Activated T-cell treated with anti-CD3 and anti-CD28 coated beads, Interleukin-2, amount 50 U/mL, for 48 hours (primary cell): ENCODE measurements at regions not wholly inside any gene's neighbourhood (a gene's known extent, or its start where the extent isn't known, plus 50 kb on each side); places are given as distances from the start of the nearest gene placed in this dataset.

Experiments
- DNase-seq, 2 experiments: peaks; one replicate each; pipeline ENCODE4 v3.0.0-alpha.2; 2020

- no peak for DNase-seq
These were observed 221.8 kb upstream of the TMEM72 start for GRCh38 chr10:44689368-44689767.

- DNase-seq = no peak
These were observed 214.6 kb upstream of the TMEM72 start for GRCh38 chr10:44696496-44696895.

- DNase-seq = no peak
These were observed 214.0 kb upstream of the TMEM72 start for GRCh38 chr10:44697116-44697515.

GRCh38 chr10:44702531-44702930 is 208.6 kb upstream of the TMEM72 start:
- DNase-seq = no peak

- DNase-seq = no peak
These were observed 207.6 kb upstream of the TMEM72 start for GRCh38 chr10:44703241-44704155.

GRCh38 chr10:44704616-44705015 is 206.5 kb upstream of the TMEM72 start:
- no peak for DNase-seq

GRCh38 chr10:44706745-44707144 is 204.4 kb upstream of the TMEM72 start:
- DNase-seq = no peak

- DNase-seq = no peak
These were observed 197.8 kb upstream of the TMEM72 start for GRCh38 chr10:44713307-44713706.

DNA sequence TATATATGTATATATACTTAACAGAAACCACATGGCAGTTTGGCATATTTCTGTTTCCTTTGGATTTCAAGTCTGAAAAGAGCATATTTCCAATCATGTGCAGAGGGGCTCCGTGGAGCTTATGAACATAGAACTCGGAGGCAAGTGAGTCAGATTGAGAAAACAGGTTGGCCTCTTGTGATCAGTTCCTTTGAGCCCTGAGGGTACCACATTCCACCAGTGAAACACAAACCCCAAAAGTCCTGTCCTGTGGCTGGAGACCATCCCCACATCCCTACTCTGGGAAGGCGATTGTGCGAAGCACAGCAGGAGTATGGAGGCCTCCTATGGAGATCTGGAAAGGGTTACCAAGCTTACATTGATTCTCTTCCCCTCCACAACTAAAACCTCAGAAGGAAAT is 196.7 kb upstream of the TMEM72 start:
- no peak for DNase-seq

GRCh38 chr10:44715136-44715535 is 196.0 kb upstream of the TMEM72 start:
- DNase-seq = no peak

DNA sequence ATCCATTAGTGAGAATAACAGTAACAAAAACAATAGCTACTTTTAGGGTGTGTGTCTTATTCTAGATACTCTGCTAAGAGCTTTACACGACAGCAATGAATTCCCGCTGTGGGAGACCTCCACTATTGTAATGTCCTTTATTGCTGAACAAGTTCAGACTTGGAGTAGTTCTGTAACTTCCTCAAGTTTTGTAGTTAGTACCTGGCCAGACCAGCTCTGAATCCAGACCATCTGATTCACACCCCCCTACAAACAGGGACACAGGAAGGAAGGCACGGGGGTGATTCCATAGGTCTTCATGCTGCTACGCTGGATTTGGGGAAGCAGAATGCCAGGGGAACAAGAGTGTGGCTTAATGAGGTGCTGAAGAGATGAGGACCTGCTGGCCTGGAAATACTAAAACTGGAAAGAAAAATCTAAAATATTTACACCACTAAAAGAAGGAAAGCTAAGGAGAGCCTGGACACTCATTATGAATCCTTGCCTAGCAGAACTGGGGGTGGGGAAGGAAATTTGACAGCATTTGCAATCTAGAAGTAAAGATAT is 194.6 kb upstream of the TMEM72 start:
- DNase-seq = no peak

DNA sequence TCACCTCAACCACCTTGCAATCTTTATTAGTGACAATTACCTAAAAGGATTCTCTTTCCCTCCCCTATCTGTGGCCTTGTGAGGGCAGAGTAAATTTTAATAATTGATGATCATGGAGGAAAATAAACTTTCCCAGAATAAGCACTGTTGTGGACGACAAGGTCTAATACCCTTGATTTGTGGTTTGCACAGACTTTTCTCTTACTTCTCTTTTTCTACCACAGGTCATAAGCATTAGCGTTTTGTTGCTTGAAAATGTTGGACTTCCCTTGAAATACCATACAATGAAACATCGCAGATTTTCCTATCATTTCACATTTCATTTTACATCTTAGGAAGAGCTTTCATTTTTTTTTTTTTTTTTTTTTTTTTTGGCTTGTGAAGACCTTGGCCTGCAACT is 188.1 kb upstream of the TMEM72 start:
- no peak for DNase-seq

DNA sequence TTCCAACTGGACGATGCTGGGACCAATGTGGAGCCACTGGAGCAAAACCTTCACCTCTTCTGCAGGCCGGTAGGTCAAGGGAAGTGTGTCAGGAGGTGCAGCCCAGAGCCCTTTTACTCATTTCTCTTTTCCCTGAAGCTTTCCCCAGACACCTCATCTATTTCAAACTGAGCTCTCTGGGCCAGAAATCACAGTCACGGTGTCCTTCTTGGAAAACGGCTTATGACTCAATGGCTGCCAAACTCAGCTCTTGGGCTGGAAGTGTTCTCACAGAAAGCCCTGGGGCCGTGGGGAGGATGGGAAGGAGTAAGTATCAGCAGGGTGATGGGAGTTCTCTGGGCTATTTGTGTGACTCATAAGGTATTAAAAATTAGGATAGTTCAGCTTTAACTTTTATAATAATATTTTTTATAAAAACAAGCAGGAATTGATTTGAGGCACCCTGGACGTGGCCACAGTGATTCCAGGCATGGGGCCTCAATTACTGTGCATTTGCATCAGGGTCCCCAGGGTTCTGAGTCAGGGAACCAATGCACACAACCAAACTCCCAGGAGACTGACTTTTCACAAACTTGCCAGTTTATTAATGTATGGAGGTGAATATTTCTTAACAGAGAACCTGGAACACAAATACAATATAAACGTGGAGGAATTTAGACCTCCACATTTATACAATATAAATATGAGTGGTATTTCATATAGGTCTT is 187.4 kb upstream of the TMEM72 start:
- DNase-seq = no peak

DNA sequence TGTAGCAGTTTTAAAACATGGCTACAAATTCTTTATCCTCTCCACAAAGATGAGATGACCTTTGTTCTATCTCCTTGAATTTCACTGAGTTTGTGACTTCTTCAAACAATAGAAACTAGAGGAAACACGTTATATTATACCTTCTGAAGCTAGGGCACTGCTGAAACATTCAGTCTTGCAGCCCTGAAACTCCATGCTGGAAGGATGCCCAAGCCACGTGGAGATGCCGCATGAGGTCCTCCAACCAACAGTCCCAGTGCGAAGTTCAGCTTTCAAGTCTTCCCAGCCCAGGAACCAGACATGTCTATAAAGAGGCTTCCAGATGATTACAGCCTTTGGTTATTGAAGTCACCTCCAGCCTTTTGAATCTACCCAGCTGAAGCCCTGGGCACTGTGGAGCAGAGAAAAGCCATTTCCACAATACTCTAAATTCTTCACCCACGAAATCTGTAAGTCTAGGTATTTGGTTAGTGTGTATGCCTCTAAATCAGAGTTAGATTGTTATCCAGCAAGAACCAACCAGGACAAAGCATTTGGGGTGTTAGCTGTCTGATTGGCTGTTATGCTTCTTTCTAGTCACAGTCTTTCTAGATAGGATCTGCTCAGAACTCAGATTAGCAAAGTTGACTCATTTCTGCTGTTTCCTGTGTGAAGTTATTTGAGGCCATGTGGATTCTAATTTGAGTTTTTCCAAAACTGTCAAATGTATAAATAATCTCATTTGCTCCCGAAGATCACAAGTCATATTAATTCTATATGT is 186.5 kb upstream of the TMEM72 start:
- no peak for DNase-seq

DNA sequence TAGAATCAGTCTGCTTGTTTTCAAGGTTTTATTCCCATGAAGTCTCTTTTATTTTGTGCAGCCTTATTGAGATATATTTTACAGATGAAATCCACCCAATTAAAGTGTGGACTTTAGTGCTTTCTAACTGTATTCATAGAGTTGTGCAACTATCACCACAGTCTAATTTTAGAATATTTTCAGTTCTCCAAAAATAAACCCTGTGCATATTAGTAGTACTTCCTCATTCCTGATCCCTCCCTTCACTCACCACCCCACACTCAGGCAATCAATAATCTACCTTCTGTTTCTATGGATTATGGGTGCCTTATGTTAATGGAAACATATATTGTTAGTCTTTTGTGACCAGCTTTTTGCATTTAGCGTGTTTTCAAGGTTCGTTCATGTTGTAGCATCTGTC is 185.7 kb upstream of the TMEM72 start:
- no peak for DNase-seq

GRCh38 chr10:44731283-44731682 is 179.9 kb upstream of the TMEM72 start:
- DNase-seq = no peak

GRCh38 chr10:44733501-44734488 is 177.3 kb upstream of the TMEM72 start:
- no peak for DNase-seq

- no peak for DNase-seq
These were observed 168.9 kb upstream of the TMEM72 start for GRCh38 chr10:44742248-44742647.

- DNase-seq = no peak
These were observed 167.6 kb upstream of the TMEM72 start for GRCh38 chr10:44743535-44743934.

- no peak for DNase-seq
These were observed 165.2 kb upstream of the TMEM72 start for GRCh38 chr10:44745920-44746319.

DNA sequence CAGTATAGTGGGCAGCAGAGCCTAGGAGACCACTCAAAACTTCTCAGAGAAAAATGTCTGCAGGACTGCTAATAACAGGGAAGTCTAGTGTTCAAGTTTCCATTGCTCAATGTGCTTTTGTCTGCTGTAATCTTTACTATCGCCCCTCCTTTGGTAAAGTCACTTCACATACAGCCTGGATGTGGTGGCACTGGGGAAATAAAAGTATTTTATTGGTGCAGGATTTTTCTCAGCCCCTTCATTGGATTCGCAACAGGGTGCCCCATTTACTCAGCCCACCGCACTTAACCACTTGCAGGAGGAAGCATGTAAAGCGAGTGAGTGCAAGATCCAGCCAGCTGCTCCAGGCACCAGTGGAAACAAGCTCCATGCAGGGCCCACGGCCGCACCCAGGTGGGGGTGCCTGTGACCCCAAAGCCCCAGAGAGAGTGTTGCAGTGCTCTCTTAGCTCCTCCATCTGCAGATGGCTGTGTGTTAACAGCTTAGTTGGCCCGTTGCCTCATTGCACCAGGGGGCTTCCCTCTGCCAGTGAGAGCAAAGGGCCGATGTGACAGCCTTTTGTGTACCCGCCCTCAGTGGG is 163.5 kb upstream of the TMEM72 start:
- no peak for DNase-seq

- no peak for DNase-seq
These were observed 162.0 kb upstream of the TMEM72 start for GRCh38 chr10:44749151-44749550.
